ENCODE measurements at regions not wholly inside any gene's neighbourhood (a gene's known extent, or its start where the extent isn't known, plus 50 kb on each side); places are given as distances from the start of the nearest gene placed in this dataset.
"Not testable (repeated sequence)": the region's sequence is repeated elsewhere in the genome, so short reads cannot be mapped to it uniquely, and the experiment has no call there.

- not testable (repeated sequence) for TF ChIP-seq CTCF, POLR2A (IDR thresholded peaks at IDR 0.05)
Observed at GRCh38 chr2:63746548-63746947, 95.1 kb upstream of the UGP2 start.
